Spleen (tissue), 11 donors: ENCODE measurements at regions not wholly inside any gene's neighbourhood (a gene's known extent, or its start where the extent isn't known, plus 50 kb on each side); places are given as distances from the start of the nearest gene placed in this dataset.
"Not testable (repeated sequence)": the region's sequence is repeated elsewhere in the genome, so short reads cannot be mapped to it uniquely, and the experiment has no call there.

Experiments
- DNase-seq: peaks from one replicate; pipeline ENCODE4 v3.0.0-alpha.2; 2020
- H3K27ac ChIP-seq, 8 donors: fragments of 200-600 bp; sonication (generic) in 7 of 8; 1 replicate in 4 of 8; 2 replicates in 4 of 8; pipeline versions ENCODE4 v1.5.0 to v1.8.0; 2016 to 2021; ENCODE audit warnings: inconsistent platforms in 4 of 8, mild to moderate bottlenecking in 4 of 8, moderate library complexity in 1 of 8
- H3K27me3 ChIP-seq, 7 donors: fragments of 200-600 bp; sonication (generic) in 6 of 7; replicated peaks in 1 of 7; 1 replicate in 4 of 7; 2 replicates in 3 of 7; pipeline versions ENCODE4 v1.5.0 to v1.8.0; 2016 to 2021; ENCODE audit warnings: inconsistent platforms in 3 of 7, mild to moderate bottlenecking in 1 of 7
- H3K36me3 ChIP-seq, 6 donors: fragments of 200-600 bp; sonication (generic) in 5 of 6; 1 replicate in 4 of 6; 2 replicates in 2 of 6; pipeline versions ENCODE4 v1.5.0 to v1.8.0; 2016 to 2021; ENCODE audit warnings: inconsistent platforms in 2 of 6
- H3K4me1 ChIP-seq, 6 donors: fragments of 200-600 bp; sonication (generic) in 5 of 6; 1 replicate in 3 of 6; 2 replicates in 3 of 6; pipeline versions ENCODE4 v1.5.0 to v1.8.0; 2016 to 2021; ENCODE audit warnings: inconsistent platforms in 3 of 6
- H3K4me3 ChIP-seq, 8 donors: fragments of 200-600 bp; sonication (generic) in 7 of 8; 1 replicate in 4 of 8; 2 replicates in 4 of 8; pipeline versions ENCODE4 v1.5.0 to v1.8.0; 2016 to 2021; ENCODE audit warnings: inconsistent platforms in 4 of 8, mild to moderate bottlenecking in 4 of 8, moderate library complexity in 2 of 8
- H3K9me3 ChIP-seq, 8 donors: fragments of 200-600 bp; sonication (generic) in 7 of 8; 1 replicate in 4 of 8; 2 replicates in 4 of 8; pipeline versions ENCODE4 v1.5.0 to v1.8.0; 2016 to 2021; ENCODE audit warnings: inconsistent platforms in 4 of 8
- POLR2A ChIP-seq, 3 donors: fragments of 450-650 bp; IDR thresholded peaks; one replicate each; pipeline ENCODE4 v1.5.1; 2017; ENCODE audit warnings: antibody characterized with exemption in 3 of 3, mild to moderate bottlenecking in 1 of 3
- POLR2AphosphoS5 ChIP-seq, 3 donors: sonication (generic); formaldehyde crosslinking; IDR thresholded peaks; one replicate each; pipeline ENCODE4 v1.5.1; 2017; ENCODE audit warnings: antibody characterized with exemption in 3 of 3
- WGBS, 5 donors: extraction: QIAGEN DNeasy Blood & Tissue Kit in 3 of 5; methylation state at CpG; one replicate each; pipeline versions ENCODE4 v1.1.5 to v1.1.7; 2013 to 2018; 5-methylcytosine and 5-hydroxymethylcytosine counted together
- intact Hi-C: fragments of 100-400 bp; cut with DNase I; formaldehyde crosslinking; loops from one replicate; pipeline ENCODE4 v1.15.0; 2023; ENCODE audit warnings: low total_unique reads
- TF ChIP-seq, protein P1 (sequence below), 11 experiments: fragments of 200-600 bp in 7 of 11; fragments of 450-650 bp in 4 of 11; sonication (generic) in 4 of 11; IDR thresholded peaks in 8 of 11; conservative IDR thresholded peaks in 3 of 11; 1 replicate in 7 of 11; 2 replicates in 4 of 11; pipeline versions ENCODE4 v1.4.0 to v1.8.0; 2016 to 2021; ENCODE audit warnings: antibody characterized with exemption in 11 of 11, inconsistent platforms in 4 of 11, mild to moderate bottlenecking in 1 of 11
- donor health status: healthy with polysubstance abuse.
- donor health status: DM: no; HTN: no; CAD: no; lungs with moderate emphysema.
- donor health status: DM: no; HTN: no; CAD: no.
- donor health status: Bipolar disorder and iron deficiency.
- donor health status: healthy.
- donor health status: DM: no; HTN: no; CAD: no.
- donor health status: DM: yes; HTN: yes; CAD: no.

DNA sequence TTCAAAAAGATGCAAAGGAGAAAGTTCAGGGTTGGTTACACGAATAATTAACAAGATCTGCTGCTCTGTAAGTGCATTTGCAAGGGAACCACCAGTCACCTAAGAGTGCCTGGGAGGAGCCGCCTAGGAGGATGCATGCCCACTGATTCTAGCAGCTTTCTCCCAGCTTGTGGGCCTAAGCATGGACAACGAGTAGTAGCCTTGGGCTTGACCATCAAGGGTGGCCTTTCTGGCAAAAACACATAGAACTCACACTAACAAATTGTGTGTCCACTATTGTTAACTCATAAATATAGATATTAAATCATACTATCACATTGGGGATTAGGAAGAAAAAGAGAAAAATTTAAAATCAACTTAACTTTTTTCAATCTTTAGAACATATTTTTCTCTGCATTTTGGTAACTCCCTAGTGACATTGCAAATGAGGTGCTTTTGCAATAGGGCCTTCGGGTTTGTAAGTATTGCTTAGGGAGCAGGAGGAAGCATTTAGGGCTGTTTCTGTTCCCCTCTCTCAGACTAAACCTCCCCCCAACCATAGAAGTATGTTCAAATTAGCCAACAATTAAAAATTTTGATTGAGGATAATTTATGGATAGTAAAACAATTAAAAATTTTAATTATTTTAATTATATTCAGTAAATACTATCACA is 57.3 kb upstream of the CEP295 start:
- H3K4me1 ChIP-seq, result no peaks in the 10 kb centered on the region
- no peak for DNase-seq
- no peaks in the 10 kb centered on the region for H3K9me3 ChIP-seq
- H3K27me3 ChIP-seq, result no peaks in the 10 kb centered on the region
- 51 to 82% (median 62%) methylated on average over 4 of the region's 4 CpGs for WGBS, 5 donors
- peak overlapping the region in 4 of 8 donors; percentile 37 to 66 (median 57) for H3K27ac ChIP-seq
- no peaks in the 10 kb centered on the region for H3K36me3 ChIP-seq
- H3K4me3 ChIP-seq, result no peak overlapping the region
- TF ChIP-seq POLR2A (IDR thresholded peaks at IDR 0.05) (no peak), POLR2AphosphoS5 (IDR thresholded peaks at IDR 0.05) (no peak)
- TF ChIP-seq, protein P1, sequence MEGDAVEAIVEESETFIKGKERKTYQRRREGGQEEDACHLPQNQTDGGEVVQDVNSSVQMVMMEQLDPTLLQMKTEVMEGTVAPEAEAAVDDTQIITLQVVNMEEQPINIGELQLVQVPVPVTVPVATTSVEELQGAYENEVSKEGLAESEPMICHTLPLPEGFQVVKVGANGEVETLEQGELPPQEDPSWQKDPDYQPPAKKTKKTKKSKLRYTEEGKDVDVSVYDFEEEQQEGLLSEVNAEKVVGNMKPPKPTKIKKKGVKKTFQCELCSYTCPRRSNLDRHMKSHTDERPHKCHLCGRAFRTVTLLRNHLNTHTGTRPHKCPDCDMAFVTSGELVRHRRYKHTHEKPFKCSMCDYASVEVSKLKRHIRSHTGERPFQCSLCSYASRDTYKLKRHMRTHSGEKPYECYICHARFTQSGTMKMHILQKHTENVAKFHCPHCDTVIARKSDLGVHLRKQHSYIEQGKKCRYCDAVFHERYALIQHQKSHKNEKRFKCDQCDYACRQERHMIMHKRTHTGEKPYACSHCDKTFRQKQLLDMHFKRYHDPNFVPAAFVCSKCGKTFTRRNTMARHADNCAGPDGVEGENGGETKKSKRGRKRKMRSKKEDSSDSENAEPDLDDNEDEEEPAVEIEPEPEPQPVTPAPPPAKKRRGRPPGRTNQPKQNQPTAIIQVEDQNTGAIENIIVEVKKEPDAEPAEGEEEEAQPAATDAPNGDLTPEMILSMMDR (IDR thresholded peaks at IDR 0.05 in 8 of 11, conservative IDR thresholded peaks at IDR 0.05 in 3 of 11), result no peak
- intact Hi-C loops, result no loop called here

DNA sequence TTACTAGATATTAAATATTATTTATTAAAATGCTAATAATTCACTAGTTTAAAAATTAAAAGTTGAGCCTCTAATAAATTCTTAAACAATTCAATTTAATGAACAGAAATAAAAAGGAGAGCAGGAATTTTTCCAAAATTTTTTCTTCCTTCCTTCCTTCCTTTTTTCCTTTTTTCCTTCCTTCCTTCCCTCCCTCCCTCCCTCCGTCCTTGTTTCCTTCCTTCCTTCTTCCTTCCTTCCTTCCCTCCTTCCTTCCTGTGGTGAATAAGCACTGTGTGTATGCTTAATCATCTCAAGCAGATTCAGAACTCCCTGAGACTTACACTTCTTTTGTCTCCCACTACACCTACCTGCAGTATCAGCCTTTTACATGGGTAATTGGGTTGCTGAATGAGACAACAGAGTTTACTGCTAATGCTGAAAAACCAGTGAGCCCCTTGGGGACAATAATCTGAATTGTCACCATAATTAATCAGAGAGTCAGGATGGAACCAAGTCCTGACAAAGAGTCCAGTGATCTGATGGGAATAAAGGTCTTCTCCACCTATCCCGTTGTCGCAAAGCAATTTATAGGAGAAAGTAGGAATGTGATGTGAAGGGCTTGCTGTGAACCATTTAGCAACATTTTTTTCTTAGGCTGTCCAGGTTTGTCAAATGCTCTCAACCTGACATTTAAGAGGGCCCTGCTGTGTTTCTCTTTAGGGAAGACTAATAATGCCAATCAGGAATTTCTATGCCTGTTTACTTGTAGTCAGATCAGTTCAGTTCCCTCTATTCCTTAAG is 58.1 kb upstream of the CEP295 start:
- peak overlapping the region in 4 of 8 donors; percentile 37 to 66 (median 57) for H3K27ac ChIP-seq
- no peaks in the 10 kb centered on the region for H3K27me3 ChIP-seq
- intact Hi-C loops, result no loop called here
- no peak for DNase-seq
- H3K4me3 ChIP-seq, result no peak overlapping the region
- H3K4me1 ChIP-seq, result no peaks in the 10 kb centered on the region
- H3K9me3 ChIP-seq, result no peaks in the 10 kb centered on the region
- no peaks in the 10 kb centered on the region for H3K36me3 ChIP-seq
- WGBS, 5 donors, result 65 to 77% (median 68%) methylated on average over 3 of the region's 3 CpGs
- TF ChIP-seq POLR2AphosphoS5 (IDR thresholded peaks at IDR 0.05) (no peak), POLR2A (IDR thresholded peaks at IDR 0.05) (no peak)
- TF ChIP-seq, protein P1 (IDR thresholded peaks at IDR 0.05 in 8 of 11, conservative IDR thresholded peaks at IDR 0.05 in 3 of 11), result no peak

DNA sequence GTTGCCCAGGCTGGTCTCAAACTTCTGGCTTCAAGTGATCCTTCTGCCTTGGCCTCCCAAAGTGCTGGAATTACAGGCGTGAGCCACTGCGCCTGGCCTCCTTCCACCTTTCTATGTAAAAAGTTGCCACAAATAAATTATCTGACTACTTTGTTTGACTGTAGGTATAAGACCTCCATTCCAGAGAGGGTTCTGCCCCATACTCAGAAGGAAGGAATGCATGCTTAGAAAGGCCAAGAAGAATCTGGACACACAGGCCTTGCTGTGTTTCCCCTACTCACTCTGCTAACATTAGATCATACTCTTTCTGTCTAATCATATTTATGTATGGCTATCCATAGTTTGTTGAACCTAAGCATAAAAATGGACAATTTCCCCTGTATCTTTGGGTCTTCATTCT is 53.0 kb upstream of the SMCO4 start:
- H3K9me3 ChIP-seq, H3K27ac ChIP-seq, H3K27me3 ChIP-seq, intact Hi-C loops, H3K36me3 ChIP-seq, H3K4me3 ChIP-seq, DNase-seq, H3K4me1 ChIP-seq: not testable (repeated sequence)
- WGBS, 5 donors, result 44 to 80% (median 50%) methylated on average over 2 of the region's 2 CpGs
